Hippocampal formation (tissue), 2 donors: ENCODE measurements at regions not wholly inside any gene's neighbourhood (a gene's known extent, or its start where the extent isn't known, plus 50 kb on each side); places are given as distances from the start of the nearest gene placed in this dataset.
"Not testable (repeated sequence)": the region's sequence is repeated elsewhere in the genome, so short reads cannot be mapped to it uniquely, and the experiment has no call there.

ENCODE experiments used
- DNase-seq, 2 donors: peaks; one replicate each; lab custom pipeline; 2025; lab: John Stamatoyannopoulos, UW

- no peak for DNase-seq
Observed at GRCh38 chr2:106339609-106340008, 128.6 kb downstream of the RGPD3 start.

GRCh38 chr2:106339132-106339531 lies 129.1 kb downstream of the RGPD3 start:
- no peak for DNase-seq

- DNase-seq: peak in 1 of 2 donors; percentile 29
Observed at GRCh38 chr2:106338043-106338442, 130.2 kb downstream of the RGPD3 start.

DNA sequence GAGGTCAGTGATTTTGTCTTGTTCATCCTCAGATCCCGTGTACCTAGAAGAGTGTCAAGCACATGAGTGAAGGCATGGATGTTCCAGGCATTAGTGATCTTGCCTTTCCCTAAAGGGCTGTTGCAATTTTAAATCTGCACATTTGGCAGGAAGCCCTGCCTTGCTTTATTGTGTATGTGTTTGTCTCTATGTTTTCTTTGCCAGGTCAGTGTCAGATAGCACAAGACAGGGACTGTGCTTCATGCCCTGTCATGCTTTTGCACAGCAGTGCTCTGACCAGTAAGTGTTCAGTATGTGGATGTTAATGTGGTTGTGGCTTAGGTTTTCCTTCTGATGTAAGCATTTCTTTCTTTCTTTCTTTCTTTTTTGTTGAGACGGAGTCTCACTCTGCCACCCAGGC lies 131.5 kb downstream of the RGPD3 start:
- no peak for DNase-seq

DNA sequence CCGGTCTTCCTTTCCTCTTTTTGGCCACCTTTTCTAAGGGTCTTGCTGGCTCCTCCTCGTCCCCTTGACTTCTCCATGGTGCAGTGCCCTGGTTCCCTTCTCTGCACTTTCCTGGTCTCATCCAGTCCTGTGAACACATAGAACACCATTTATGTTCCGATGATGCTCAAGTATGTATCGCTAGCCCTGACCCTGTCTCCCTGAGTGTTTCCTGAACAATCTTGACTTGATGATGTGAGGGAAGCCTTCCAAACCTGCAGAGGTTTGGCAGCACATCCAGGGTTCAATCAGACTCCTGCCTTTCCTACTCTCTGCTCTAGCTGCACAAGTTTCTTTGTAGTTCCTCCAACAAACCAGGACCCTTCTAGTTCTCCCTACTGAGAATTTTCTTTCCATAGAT lies 132.1 kb downstream of the RGPD3 start:
- DNase-seq: no peak

DNA sequence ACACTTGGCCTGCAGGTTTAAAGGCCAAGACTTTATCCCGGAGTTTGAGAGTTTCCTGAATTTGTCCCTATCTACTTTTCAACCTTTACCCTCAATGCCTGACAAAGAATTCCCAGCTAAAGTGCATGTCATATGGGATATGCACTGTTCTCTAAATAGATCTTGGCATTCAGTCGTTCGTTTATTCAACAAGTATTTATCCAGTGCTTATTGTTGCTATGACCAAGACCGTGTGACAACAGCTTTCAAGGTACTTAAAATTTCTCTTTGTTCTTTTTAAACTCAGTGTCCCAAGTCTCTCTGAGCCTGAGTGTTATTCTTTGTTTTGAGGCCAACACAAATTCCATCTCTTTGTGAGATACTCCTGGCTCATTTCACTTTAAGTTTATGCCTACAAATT lies 133.4 kb downstream of the RGPD3 start:
- no peak for DNase-seq

DNA sequence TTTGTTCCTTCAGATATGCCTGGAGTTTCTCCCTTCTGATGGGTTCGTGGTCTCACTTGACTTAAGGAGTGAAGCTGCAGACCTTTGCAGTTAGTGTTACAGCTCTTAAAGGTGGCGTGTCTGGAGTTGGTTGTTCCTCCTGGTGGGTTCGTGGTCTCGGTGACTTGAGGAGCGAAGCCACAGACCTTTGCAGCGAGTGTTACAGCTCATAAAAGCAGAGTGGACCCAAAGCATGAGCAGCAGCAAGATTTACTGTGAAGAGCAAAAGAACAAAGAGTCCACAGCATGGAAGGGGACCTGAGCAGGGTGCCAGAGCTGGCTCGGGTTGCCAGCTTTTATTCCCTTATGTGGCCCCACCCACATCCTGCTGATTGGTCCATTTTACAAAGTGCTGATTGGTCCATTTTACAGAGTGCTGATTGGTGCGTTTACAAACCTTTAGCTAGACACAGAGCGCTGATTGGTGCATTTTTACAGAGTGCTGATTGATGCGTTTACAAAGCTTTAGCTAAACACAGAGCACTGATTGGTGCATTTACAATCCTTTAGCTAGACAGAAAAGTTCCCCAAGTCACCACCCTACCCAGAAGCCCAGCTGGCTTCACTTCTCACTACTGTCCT lies 134.8 kb downstream of the RGPD3 start:
- DNase-seq: not testable (repeated sequence)

DNA sequence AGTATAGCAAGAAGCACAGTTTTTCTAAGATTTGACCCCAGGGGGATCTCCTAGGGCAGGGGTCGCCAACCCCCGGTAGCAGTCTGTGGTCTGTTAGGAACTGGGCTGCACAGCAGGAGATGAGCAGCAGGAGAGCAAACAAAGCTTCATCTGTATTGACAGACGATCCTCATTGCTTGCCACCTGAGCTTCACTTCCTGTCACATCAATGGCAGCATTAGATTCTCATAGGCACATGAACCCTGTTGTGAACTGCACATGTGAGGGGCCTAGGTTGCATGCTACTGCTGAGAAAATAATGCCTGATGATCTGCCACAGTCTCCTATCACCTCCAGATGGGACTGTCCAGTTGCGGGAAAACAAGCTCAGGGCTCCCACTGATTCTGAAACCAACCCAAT lies 136.2 kb downstream of the RGPD3 start:
- DNase-seq: no peak

DNA sequence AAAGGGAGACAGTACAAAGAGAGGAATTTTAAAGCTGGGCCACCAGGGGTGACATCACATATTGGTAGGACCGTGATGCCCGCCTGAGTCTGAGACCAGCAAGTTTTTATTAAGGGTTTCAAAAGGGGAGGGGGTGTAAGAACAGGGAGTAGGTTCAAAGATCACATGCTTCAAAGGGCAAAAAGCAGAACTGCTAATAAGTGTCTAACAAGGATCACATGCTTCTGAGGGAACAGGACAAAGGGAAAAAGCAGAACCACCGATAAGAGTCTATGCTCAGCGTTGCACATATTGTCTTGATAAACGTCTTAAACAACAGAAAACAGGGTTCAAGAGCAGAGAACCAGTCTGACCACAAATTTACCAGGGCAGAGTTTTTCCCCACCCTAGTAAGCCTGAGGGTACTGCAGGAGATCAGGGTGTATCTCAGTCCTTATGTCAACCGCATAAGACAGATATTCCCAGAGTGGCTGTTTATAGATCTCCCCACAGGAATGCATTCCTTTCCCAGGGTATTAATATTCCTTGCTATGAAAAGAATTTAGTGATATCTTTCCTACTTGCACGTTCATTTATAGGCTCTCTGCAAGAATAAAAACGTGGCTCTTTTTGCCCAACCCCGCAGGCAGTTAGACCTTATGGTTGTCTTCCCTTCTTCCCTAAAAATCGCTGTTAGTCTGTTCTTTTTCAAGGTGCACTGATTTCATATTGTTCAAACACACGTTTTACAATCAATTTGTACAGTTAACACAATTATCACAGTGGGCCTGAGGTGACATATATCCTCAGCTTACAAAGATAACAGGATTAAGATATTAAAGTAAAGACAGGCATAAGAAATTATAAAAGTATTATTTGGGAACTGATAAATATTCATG lies 136.5 kb upstream of the UXS1 start:
- DNase-seq: not testable (repeated sequence)

GRCh38 chr2:106323337-106324013 lies 129.4 kb upstream of the UXS1 start:
- no peak for DNase-seq

DNA sequence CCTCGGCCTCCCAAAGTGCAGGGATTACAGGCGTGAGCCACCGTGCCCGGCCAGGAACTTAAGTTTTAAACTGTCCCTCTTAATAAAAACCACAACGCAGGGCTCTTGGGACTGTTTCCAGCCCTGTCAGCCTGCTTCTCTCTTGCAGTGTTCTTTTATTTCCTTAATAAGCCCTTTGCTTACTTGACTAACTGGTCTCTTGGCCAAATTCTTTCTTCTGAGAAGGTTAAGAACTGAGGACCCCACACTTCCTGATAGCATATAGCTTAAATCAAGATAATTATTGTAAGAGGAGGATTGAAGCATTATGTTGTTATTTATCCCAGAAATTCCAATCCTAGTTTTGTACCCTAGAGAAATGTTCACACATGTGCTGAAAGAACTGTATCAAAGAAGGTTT lies 128.2 kb upstream of the UXS1 start:
- DNase-seq: no peak

- not testable (repeated sequence) for DNase-seq
Observed at GRCh38 chr2:106320439-106320838, 126.3 kb upstream of the UXS1 start.

- DNase-seq: no peak
Observed at GRCh38 chr2:106316915-106317314, 122.8 kb upstream of the UXS1 start.

DNA sequence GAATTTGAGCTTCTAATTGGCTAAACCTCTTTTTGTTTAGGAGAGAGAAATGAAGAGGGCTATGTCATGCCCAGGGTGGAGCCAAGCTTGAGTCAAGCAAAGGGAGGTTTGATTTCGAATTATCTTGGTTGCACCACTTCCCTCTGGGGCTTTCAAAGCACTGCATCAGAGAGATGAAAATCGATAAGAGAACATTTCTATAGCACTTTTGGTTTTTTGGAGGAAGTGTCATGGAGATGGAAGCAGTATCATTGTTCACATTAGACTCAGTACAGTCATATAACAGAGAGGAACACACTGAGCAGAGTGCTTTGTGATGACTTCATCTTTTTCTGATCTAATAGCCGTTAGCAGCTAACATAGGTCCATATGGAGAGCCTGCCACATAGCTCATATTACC lies 120.3 kb upstream of the UXS1 start:
- no peak for DNase-seq

GRCh38 chr2:106311041-106311370 lies 116.9 kb upstream of the UXS1 start:
- no peak for DNase-seq

DNA sequence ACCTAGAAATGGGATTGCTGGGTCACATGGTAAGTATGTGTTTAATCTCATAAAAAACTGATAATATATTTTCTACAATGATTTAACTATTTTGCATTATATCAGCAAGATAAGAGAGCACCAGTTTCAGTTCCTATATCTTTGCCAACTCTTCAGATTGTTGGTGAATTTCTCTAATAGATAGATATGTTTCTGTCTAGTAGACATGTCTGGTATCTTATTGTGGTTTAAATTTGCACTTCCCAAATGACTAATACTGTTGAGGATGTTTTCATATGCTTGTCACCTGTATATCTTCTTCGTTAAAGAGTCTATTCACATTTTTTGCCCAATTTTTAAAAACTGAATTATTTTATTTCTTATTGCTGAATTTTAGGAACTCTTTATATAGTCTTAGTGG lies 113.8 kb upstream of the UXS1 start:
- DNase-seq: no peak

- no peak for DNase-seq
Observed at GRCh38 chr2:106306387-106306786, 112.3 kb upstream of the UXS1 start.

GRCh38 chr2:106304612-106305184 lies 110.6 kb upstream of the UXS1 start:
- DNase-seq: no peak

DNA sequence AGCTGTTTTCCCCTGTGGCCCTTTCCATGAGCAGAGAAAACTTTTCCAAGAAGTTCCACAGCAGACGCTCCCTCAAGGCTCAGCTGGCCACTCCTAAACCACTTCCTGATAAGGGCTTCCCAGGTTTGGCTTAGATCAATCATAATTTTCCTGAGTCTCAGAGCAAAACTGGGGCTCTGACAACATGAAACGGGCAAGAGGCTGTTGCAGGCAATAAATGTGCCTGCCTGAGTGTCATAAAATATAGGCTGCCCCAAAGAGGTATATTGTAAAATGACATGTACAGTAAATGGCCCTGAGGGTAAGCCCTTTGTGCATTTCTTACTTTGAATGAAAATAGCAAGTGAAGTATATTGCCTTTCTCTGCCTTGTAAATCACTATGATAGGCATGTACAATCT lies 105.6 kb upstream of the UXS1 start:
- DNase-seq: no peak

DNA sequence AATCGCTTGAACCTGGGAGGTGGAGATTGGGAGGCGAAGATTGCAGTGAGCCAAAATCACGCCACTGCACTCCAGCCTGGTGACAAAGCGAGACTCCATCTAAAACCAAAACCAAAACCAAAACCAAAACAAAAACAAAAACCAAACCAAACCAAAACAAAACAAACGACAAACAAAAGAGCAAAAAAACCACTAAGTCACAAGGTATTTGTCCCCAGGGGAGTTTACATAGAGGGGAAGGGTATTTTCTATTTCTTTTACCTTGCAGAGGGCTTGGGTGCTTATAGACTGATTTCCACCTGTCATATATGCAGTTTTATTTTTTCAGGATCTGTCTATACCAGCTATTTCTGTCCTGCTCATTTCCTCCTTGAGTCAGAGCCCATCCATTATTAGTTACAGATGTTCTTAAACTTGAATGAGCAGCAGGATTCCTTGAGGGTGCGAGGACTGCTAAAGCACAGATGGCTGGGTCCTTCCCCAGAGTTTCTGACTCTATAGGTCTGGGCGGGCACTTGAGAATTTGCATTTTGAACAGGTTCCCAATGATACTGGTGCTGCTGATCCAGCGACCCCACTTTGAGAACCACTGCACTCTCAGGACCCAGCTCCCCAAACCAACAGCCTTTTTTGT lies 102.2 kb upstream of the UXS1 start:
- no peak for DNase-seq

DNA sequence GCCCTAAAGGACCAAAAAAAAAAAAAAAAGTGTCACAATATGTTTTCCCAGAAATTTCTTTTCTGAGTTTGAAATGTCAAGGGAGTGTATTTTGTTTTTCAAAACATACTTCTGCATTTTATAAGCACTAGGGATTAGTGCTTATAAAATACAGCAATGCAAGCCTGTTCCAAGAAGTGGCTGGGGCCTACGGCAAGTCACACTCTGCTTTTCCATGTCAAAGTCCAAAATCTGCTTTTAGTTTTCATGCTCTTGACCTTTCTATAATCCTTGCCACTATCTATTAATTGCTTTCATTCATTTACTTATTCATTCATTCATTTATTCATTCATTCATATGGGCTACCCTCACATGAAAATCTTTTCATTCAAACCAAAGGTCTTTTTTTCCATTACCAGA lies 100.1 kb upstream of the UXS1 start:
- no peak for DNase-seq

GRCh38 chr2:106293271-106293783 lies 99.2 kb upstream of the UXS1 start:
- DNase-seq: no peak
